GM19043 (cell line): ENCODE measurements at regions not wholly inside any gene's neighbourhood (a gene's known extent, or its start where the extent isn't known, plus 50 kb on each side); places are given as distances from the start of the nearest gene placed in this dataset.
"Not testable (repeated sequence)": the region's sequence is repeated elsewhere in the genome, so short reads cannot be mapped to it uniquely, and the experiment has no call there.

Experiments used
- ATAC-seq: cut with Tn5 transposase; IDR thresholded peaks from one replicate; pipeline ENCODE4 v1.9.1; 2021; ENCODE audit warnings: low read depth; ENCODE audit not compliant: unreplicated experiment

DNA sequence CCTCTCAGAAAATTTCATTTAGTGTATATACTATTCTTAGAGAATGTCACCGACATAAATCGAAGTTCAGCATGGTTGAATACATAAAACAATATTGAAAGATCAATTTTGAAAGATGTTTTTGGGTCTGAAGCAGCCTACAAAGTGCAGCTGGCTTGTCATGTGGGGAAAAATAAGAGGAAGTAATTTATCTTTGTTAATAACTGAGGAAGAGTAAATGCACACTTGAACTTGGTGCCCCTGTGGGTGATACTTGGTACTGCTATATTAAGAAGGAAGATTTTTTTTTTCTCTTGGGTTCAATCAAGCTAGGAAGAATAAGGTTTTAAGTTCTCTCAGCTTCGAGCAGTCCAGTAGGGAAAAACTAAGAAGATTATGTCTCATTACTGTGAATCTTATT lies 661.3 kb downstream of the RPL10L start:
- no peak for ATAC-seq

- no peak for ATAC-seq
Observed at GRCh38 chr14:45976001-45976400, 675.6 kb downstream of the RPL10L start.

DNA sequence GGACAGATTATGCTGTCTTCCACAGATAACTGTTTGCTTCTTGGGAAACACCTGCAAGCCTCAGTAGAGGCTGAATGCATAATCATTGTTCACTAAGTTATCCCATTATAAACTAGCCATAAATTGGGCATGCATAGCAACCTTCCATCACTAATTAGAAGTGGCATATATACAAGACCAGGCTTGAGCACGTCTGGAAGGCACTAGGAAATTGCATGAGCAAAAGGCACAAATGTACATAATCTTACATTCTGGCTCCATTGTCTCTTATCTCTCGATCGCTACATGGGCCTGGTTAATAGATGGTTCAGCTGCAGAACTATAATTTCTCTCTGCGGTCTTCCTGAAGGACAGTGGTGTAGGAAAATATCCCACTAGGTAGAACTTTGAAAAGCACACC lies 679.2 kb downstream of the RPL10L start:
- no peak for ATAC-seq

DNA sequence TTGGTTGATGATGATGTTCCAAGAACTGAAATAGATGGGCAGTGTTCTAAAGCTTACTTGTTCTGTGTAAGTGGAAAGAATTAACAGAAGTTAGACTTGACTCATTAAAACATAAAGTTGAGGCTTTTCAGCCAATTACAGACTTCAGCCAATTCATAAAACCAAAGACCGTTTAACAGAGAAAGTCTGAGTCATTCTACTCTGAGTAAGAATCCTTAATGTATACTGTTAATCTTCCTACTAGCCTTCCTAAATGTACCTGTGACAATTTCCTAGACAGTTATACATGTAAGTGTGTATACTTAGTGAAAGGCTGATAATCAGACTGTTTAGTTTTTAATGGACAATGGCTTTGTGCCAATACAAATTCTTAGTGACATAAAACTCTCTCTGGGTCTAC lies 681.0 kb downstream of the RPL10L start:
- ATAC-seq: no peak

DNA sequence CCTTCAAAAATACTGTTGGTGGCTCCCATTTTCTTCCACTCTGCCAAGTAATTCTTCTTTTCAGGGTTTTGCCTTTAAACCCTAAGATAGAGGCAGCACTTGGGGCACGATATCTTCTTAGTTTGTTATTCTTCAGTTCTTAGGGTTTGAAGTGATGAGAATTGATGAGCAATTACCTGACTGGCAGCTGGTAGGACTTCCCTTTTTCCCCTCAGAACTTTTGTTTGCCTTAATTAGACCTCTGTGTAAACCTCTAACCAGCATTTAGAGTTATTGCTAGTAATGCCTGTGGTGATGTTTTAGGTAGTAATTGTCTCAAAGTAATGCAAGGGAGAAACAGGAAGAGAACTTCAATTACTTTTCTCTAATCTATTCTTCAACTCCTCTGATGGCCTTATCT lies 683.5 kb downstream of the RPL10L start:
- no peak for ATAC-seq

GRCh38 chr14:45949479-45949878 lies 696.5 kb upstream of the MIS18BP1 start:
- no peak for ATAC-seq

DNA sequence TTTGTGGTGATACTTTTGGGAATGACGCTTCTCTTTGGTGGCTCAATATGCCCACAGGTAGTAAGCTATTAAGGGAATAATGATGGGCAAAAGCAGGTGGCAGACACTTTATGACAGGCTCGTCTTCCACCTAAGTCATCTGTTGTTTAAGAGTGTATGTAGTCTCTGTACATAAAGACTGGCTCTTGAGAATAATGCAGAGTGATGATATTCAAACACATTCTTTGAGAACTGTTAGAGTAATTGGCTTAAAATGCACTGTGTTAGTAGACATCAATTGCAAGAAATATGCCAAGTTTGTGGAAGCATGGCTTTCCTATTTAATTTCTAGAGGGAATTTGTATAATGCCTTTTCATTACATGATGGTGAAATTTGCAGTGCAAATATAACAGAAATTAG lies 694.8 kb upstream of the MIS18BP1 start:
- no peak for ATAC-seq

DNA sequence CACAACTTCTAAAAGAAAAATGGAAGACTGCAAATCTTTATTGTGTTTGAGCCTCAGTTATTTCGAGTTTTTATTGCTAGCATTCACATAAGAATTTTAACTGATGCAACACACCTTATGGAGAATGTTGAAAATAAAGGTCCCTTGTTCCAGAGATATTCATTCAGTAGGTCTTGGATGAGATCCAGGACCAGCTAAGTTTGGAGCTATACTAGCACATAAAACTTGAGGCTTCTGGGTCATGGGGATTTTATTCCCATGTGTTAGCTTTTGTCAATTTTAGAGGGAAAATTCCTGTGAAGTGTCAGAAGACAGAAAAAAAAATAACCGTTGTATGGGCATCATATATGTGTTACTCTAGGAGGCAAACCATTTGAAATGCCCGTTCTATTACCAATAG lies 693.2 kb upstream of the MIS18BP1 start:
- ATAC-seq: no peak

DNA sequence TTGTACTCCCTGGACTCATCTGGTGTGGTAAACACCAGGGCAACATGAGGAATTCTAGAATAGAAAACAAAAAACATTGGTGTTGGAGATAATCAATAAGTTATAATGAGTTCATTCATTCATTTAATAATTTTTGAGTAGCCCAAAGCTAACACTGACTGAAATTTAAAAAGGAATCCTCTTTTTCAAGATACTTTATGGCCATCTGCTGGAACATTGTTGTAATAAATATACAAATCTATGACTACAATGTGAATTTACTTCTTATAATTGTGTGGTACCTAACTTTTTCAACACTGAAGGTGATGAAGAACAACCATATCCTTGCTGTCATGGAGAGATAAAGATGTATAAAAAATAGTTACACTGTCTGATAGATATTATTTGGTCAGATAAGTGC lies 687.3 kb upstream of the MIS18BP1 start:
- ATAC-seq: no peak

GRCh38 chr14:45939572-45939971 lies 686.6 kb upstream of the MIS18BP1 start:
- ATAC-seq: no peak

DNA sequence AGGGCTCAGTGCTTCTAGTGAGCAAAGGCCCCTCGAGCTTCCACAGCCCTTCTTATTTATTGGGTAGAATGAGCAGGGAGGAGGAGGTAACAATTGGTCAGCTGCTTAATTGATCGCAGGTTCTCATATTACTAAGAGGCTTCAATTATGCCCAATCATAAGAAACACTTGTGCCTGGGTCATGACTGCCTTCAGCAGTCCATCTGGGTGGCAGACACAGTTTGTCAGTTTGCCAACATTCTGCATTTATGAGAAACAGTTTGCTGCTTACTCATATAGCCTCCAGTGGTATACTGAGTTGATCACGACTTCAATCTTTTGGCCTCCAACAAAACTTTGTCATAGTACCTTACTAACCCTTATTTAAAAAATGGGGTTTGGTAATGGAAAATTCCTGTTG lies 667.0 kb upstream of the MIS18BP1 start:
- ATAC-seq: not testable (repeated sequence)

GRCh38 chr14:45916340-45916953 lies 663.4 kb upstream of the MIS18BP1 start:
- ATAC-seq: no peak

- ATAC-seq: no peak
Observed at GRCh38 chr14:45907782-45908181, 654.8 kb upstream of the MIS18BP1 start.

DNA sequence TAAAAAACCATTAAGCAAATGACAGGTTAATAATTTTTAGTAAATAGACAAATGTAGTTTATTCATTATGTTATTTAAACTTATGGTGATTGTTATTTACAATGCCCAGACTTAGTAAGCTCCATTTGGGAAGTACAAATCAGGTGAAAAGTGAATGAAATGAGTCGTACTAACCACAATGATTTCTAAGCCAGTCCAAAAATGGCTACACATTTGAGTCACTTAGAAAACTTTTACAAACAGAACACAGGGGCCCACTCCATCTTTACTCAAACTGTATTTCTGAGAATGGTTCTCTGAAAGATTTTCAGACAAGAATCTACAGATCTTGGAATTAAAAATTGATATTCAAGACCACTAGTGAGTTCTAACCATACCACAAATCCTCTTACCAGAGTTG lies 653.3 kb upstream of the MIS18BP1 start:
- ATAC-seq: no peak

DNA sequence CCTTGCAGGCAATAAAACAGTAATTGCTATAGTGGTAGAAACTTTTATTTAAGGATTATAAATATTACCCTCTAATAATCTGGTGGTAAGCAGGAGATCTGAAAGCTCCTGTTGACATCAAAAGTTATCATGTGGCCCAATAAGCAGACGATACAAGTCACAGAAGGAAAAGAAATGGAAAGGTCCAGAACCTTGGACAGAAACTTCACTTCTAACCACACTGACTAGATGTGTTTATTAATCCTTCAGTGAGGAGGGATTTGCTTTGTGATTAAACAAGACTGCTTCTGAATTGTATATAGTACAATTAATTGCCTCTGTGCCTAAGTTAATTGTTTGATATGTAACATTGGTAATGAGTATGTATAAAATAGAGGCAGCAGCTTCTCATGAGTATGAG lies 652.7 kb upstream of the MIS18BP1 start:
- ATAC-seq: no peak

DNA sequence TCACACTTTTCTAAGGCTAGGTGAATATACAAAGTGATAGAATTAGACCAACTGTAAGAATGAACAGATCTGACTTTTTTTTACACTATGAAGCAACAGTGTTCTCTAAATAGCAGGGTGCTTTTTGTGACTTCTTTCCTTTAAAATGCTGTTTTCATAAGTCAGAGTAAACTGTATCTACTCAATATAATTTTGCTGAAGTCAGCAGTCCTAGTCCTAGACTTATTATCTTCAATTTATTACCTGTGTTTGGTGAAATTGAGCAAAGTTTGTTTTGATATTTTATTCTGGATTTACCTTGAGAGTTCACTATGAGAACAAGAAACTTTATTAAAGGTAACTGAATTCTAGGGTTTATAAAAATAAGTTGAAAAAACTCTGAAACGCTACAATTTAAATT lies 651.3 kb upstream of the MIS18BP1 start:
- ATAC-seq: no peak

GRCh38 chr14:45902241-45902640 lies 649.2 kb upstream of the MIS18BP1 start:
- no peak for ATAC-seq

DNA sequence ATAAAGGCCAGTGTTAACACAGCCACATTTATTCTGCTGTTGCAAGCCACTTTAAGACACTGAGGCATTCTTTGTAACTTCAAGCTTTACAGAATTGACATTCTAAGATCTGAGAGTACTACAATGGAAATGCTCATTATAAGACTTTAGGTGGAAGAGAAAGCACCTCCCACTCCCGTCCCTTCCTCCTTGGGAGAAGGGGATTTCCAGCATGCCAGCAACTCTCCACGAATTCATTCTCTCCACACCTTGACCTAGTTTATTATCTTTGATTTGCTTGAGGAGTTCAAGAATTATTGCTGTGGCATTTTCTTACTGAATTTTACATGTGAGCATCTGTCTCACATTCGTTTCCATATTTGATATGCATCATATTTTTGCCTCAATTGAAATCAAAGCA lies 644.4 kb upstream of the MIS18BP1 start:
- no peak for ATAC-seq

DNA sequence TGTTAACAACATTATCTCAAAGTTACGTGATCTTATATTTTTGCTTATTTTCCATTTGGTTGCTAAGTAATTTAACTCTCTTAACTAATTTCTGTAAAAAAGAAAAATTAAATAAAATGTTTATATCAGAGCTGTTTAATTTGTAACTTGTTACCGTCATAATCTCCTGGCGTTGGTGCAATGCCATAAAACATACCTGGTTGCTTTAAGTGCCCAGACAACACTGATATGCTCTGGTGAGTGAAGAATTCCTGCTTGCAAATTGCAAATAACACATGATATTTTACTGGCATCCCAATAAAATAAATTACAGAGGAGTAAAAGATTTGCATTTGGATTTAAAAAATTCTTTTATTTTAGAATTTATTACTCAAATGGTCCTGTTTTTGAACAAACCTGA lies 640.1 kb upstream of the MIS18BP1 start:
- no peak for ATAC-seq

GRCh38 chr14:45891417-45892080 lies 638.5 kb upstream of the MIS18BP1 start:
- ATAC-seq: no peak

DNA sequence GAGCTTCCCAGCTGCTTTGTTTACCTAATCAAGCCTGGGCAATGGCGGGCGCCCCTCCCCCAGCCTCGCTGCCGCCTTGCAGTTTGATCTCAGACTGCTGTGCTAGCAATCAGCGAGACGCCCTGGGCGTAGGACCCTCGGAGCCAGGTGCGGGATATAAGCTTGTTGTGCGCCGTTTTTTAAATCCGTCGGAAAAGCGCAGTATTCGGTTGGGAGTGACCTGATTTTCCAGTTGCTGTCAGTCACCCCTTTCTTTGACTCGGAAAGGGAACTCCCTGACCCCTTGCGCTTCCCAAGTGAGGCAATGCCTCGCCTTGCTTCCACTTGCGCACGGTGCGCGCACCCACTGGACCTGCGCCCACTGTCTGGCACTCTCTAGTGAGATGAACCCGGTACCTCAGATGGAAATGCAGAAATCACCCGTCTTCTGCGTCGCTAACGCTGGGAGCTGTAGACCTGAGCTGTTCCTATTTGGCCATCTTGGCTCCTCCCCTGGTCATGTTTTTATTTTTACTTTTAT lies 635.8 kb upstream of the MIS18BP1 start:
- not testable (repeated sequence) for ATAC-seq

- no peak for ATAC-seq
Observed at GRCh38 chr14:45877981-45878380, 625.0 kb upstream of the MIS18BP1 start.
